ENCODE measurements at regions not wholly inside any gene's neighbourhood (a gene's known extent, or its start where the extent isn't known, plus 50 kb on each side); places are given as distances from the start of the nearest gene placed in this dataset.

DNA sequence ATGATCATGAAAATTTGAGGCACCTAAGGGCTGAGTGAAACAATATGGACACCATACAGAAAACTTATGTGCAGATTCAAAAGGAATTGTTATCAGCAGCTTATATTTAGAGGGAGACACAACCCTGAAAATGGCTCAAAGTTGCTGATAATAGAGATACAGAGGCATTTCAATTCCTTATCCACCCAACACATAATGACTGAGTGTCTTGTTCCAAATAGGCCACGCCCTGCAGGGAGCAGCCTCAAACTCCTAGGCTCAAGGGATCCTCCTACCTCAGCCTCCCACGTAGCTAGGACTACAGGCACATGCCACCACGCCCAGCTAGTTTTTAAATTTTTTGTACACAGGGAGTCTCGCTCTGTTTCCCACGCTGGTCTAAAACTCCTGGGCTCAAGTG, 79.0 kb downstream of the LBH start:
- no peak for DNase-seq (ENCODE audit: low read depth)

DNA sequence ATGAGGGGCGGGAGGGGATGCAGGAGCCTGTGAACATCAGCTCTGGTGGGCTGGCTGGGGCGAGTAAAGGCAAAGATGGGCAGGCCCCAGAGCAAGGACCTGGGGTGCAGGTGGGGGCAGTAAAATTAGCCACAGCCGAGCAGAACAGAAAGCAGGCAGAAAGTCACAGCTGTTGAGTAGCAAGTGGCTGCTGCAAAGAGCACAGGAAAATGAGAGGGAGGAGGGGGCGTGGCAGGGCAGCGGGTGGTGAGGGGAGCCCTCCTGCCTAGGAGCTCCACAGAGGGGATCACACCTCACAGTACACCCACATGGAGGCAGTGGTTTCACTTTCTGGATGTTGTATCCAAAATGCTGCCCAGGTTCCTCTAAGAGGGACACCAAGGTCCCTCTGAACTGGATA, 79.6 kb downstream of the LBH start:
- DNase-seq (ENCODE audit: low read depth), result no peak

DNA sequence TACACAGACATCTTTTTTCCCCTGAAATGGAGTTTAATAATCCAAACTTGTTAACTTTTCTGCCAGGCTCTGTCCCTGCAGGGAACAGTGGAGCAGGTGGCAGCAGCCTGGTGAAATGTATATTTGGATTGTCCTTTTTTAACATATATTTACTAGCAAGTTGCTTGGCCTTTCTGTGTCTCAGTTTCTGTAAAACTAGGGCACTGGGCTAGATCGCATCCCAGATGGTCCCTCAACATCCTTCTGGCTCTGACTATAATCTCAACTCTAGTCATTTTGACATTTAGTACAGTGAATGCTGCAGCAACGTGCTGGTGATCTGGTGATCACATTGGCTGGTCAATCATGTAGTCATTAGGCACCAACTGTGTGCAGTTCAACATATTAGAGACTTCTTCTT, 80.4 kb downstream of the LBH start:
- DNase-seq (ENCODE audit: low read depth), result no peak

DNA sequence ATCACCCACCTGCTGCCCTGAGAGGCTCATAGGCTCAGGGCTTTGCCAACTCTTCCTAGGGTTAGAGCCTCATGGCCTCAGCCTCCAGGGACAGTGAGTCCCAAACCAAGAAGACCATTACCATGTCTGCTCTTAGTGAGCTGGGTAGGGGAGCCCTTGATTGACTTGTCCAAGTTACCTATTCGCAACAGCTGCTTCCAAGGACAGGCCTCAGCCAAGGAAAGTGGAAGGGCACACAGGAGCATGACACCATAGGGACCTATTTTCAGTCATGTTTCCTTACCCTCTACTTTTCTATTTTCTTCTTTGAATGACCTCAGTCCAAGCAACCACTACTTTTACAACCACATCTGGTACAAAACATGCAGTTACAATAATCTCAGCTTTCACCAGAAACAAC, 81.6 kb downstream of the LBH start:
- no peak for DNase-seq (ENCODE audit: low read depth)

DNA sequence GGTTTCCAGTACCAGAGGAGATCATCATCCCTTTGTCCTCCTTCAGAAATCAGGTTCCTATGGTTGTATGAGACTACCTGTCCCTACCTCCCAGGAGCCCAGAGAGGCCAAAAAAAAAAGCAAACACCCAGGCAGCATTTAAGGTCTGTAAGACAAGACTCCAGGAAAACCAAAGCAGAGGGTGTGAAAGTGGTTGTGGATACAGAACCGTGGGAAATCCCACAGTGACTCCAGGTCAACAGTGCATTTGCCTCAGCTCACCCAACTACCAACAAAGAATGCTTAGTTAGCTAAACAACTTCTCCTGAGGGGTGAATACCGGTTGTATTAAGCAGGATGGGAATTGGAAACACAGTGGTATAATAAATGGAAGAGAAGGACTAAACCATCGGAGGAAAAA, 83.6 kb downstream of the LBH start:
- no peak for DNase-seq (ENCODE audit: low read depth)

DNA sequence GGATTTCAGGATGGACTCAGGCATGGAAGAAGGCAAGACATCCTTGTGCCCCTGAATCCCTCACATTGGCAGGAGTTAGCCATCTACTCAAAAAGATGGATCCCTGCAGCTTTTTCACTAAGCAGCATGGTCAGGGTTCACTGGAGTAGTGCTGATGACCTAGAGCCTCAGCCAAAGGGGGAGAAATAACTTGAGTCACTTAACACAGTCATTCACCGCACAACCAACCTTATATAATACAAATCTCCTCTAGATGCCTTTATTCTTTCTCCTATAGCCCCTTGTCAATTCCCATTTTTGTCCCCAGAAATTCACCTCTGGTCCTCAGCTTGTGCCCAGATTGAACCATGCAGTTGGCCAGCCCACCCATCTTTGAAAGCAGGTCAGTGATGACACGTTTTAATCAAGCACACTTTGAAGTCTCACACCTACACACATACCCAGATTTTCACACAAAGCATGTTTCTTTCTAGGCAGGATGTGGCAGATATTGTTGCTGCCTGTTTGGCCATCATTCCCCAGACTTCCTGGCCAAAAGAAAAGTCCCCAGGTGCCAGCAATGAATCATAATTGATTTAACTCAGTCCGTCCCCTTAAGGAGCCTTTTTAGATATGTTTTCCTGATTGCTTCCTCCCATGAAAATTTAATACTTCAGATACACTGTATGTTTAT, 84.2 kb downstream of the LBH start:
- no peak for DNase-seq (ENCODE audit: low read depth)

DNA sequence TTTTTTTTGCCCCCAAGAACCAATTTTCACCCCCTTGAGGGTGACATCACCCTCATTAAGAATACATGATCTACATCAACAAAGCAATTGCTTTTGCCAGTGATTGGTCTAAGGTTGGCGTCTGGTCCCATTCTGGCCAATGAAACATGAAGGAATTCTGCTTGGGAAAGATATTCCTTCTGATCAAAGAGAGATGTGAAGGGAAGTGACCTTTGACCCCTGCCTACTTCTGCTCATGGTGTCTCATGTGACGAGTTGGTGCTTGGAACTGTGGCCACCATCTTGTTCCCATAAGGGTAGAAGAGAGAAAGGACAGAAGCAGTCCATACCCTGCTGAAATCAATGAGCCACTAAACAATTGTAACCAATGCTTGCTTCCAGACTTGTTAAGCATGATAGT, 85.1 kb downstream of the LBH start:
- no peak for DNase-seq (ENCODE audit: low read depth)

DNA sequence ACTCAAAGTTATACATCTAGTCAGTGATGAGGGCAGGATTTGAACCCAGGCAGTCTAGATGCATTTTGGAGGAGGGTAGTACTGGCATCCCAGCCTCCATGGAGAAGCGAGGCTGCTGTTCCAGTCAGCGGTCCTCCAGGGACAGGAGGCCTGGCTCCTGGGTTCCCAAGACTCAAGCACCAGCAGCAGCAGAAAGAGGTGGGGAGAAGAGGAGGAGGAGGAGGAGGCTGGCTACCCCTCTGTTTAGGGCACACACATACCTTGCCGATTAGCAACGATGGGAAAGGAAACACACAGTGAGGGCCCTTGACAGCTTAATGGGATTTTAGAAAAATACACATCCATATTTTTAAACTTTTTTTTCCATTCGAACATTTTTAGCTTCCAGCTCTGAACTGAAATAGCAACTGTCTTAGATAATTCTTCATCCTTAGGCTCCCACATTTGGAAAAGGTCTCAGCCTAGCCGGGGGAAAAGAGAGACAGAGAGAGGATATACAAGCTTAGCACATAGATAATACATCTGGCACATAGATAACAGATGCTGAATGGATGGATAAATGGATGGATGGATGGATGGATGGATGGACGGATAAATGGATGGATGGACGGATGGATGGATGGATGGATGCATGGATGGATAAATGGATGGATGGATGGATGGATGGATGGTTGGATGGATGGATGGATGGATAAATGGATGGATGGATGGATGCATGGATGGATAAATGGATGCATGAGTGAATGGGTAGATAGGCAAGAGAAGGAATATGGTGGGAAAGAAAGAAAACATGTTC, 87.9 kb downstream of the LBH start:
- no peak for DNase-seq (ENCODE audit: low read depth)

DNA sequence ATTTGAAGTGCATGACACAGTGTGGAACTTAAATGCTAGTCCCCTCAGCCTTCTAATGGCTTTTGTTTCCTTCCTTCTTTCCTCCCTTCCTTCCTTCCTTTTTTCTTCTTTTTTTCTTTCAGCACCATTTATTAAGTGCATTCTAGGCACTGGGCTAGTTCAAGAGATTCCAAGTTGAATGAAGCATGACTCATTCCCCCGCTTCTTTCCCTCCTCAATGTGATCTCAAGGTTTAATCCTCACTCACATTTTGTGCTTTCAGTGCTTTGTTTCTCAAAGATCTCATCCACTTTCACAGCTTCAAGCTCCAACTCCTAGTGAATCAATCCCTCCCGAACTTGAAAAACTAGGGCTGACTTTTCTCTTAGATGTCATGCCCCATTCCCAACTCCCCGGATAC, 90.1 kb downstream of the LBH start:
- DNase-seq (ENCODE audit: low read depth), result no peak

DNA sequence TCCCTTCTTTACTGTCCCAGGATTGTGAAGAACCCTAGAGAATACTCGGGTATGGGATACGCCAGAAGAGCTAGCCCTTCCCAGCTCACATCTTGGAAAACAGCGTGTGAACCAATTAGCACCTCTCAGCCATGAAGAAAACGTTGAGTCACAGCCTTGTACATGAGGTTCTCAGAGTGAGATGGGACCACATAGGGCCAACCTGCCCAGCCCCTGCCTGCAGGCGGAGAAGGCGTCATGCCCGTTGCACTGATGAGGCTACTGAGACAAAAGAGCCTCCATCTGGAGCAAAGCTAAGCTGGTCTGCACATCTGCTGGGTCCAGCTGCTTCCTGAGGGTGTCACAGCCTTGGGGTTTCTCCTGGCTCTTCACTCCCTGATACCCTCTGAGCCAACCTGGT, 92.2 kb downstream of the LBH start:
- no peak for DNase-seq (ENCODE audit: low read depth)

DNA sequence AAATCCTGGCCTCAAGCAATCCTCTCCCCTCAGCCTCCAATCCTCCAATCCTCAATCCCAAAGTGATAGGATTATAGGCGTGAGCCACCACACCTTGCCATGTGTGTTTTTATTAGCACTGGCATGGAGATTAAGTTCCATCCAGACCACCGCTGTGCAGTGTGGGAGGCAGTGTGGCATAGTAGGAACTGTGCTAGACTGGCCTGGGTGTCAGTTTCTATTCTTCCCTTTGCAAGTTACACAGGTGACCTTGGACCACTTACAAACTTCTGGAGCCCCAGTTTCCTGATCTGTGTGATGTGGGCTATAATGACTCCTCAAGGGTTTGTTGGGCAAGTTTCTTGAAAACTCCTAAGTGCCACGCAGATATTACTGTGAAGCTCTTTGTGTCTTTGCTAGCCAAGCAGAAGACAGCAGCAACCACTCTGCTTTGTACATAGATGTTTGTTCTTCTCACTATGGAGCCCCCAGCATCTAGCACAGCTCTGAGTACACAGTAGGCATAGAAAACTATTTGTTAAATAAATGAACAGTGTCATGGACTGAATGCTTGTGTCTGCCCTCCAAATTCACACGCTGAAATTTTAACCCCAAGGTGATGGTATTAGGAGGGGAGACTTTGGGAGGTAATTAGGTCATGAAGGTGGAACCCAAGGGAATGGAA, 93.0 kb downstream of the LBH start:
- DNase-seq (ENCODE audit: low read depth), result no peak

DNA sequence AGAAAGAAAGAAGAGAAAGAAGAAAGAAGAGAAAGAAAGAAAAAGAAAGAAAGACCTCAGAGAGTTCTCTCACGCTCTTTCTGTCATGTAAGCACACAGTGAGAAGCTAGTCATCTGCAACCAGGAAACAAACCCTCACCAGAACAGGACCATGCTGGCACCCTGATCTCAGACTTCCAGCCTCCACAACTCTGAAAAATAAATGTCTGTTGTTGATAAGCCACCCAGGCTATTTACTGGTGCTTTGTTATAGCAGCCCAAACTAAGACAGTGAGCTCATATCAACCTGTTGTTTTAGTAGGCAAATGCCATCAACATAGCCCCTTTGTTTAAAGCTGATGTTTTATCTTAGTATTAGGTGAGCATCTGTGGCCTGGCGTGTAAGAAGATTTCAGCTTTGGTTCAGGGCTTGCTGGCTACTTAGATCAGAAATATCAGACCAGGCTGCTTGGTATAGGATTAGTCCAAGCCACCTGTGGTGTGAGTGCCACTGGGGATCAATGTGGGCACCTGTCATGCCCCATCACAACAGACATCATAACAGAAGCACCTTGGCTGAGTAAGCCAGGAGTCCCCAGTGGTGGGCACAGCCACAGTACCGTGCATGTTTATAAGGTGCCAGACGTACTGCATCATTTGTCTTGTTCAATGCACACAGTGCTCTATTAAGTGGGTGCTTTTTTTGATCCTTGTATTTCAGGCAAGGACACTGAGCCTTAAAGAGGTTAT, 94.4 kb downstream of the LBH start:
- no peak for DNase-seq (ENCODE audit: low read depth)

DNA sequence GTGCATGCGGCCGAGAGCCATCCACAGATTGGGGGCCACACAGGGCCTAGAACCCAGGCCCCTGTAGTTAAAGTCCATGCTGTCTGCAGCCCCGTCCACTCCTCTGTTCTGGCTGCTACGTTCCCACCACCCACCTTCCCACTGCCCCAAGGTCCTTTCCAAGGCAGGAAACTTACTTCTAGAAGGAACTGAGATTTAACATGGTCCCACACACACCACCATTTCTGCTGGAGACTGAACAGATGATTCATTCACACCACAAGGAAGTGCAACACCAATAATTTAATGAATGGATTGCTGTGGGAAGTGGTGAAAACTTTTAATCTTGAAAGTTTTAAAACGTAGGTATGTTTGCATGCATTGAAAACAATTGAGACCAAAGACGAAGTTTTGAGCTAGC, 95.2 kb downstream of the LBH start:
- no peak for DNase-seq (ENCODE audit: low read depth)

DNA sequence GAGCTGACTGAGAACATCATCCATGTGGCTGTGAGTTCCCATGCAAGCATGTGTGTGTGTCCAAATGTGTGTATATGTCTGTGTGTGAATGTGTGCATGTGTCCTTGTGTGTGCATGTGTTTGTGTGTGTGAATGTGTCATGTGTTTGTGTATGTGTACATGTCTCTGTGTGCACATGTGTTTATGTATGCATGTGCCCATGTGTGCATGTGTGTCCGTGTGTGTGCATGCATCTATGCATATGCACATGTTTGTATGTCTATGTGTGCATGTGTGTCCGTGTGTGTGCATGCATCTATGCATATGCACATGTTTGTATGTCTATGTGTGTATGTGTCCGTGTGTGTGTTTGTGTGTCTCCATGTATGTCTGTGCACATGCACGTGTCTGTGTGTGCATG, 99.7 kb downstream of the LBH start:
- DNase-seq (ENCODE audit: low read depth), result no peak

DNA sequence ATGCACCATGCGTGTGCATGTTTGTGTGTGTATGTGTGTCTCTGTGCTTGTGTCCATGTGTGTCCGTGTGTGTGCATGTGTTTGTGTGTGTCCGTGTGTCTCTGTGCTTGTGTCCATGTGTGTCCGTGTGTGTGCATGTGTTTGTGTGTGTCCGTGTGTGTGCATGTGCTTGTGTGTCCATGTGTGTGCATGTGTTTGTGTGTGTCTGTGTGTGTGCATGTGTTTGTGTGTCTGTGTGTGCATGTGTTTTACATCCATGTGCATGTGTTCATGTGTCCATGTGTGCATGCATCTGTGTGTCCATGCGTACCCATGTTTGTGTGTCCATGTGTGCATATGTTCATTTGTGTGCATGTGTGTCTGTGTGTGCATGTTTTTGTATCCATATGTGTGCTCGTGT, 100.5 kb downstream of the LBH start:
- no peak for DNase-seq (ENCODE audit: low read depth)

DNA sequence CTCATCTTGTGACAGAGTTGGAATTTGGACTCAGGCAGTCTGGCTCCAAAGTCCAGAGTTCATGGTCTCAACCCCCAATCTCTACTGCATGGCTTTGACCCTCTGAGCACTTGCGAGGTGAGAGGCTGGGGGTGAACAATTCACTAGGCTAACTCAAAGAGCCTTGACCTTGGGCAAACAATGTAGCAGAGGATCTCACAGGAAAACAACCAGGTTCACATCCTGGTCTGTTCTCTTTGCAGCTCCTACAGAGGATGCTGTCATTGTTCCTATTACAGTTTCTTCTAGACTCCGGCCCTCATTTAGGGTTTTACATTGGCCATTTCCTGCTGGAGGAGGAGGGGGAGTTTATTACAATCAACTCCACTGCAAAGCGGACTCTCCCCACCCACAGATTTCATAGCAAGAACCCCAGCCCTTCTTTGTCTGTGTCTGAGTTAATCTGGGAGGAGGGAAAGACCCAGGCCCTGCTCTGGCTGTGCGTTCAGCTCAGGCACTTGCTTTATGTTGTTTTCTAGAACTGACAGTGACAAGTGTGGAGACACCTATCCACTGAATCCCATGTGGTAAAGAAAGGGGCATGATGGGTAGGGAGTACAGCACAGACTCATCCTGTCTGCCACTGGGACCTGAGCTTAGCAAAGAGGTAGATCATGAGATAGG, 101.6 kb downstream of the LBH start:
- no peak for DNase-seq (ENCODE audit: low read depth)

DNA sequence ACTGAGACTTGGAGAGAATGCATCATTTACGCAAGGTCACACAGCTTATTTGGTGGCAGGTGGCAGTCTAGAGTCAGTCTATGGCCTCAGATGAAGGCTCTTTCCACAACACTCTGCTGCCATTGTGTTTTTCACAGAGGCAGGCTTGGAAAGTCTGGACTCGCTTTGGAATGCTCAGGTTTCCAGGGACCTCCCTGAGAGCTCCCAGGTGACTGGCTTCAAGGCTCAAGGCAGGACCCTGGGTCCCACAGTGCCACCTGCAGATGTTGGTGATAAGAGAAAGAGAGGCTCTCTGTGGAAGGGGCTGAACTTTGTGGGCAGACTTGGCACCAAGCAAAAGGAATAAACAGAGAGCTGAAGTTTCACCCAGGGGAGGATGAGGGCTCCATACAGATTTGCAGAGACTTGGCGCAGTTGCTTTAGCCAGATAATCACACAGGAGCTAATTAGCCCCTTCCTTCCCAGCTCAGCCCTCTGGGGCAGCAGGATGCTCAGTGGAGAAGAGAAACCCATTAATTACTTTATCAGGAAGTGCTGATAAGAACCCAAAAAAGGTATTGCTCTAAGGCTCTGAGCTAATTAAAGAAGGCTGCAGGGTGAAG, 103.5 kb downstream of the LBH start:
- DNase-seq (ENCODE audit: low read depth), result no peak

DNA sequence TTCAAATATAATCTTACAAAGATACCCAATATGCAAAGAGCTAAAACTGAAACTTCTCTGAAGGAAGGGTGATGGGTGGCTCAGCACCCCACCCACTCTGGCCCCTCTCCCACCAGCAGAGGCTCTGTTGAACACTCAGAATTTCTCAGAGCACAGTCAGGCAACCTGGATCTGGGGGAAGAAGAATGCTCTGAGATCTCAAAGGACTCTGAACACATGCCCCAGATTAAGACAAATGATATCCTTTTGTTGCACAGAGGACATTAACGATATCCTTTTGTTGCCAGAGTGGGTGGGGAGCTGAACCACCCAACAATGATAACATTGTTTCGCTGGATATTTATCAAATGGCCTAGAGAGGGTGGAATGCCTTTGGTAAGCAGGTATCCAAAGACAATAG, 104.8 kb downstream of the LBH start:
- no peak for DNase-seq (ENCODE audit: low read depth)

DNA sequence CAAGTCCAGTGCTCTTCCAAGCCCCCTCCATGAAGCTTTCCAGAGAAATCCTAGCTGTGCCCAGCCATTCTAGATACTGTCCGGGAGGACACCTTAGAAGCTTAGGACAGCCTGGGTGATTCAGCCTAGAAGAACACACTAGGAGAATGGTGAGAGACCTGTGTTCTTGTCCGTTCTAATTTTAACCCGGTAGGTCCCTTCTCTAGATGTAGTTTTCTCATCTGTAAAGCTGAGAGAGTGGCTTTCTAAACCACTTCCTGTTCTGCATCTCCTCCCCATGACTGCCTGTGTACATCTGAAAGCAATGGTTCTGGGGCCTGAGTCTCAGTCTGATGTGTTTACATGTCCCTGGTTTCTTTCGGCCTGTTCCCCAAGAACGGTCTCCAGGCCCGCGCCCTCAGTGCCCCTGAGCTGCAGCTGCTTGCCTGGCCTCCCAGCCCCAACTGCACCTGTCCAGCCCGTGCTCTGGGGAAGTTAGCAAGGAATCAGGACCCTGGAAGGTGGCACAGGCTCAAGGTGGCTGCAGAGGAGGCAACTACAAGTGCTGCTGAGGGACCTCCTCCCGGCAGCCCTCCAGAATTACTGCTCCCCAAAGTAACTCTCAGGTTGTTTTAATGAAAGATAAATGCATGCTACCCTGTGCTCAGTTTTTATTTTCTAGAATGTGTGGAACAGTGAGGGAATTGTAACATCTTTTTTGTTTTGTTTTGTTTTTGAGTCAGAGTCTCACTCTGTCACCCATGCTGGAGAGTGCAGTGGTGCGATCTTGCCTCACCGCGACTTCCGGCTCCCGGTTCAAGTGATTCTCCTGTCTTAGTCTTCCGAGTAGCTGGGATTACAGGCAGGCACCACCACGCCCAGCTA, 105.9 kb downstream of the LBH start:
- no peak for DNase-seq (ENCODE audit: low read depth)

DNA sequence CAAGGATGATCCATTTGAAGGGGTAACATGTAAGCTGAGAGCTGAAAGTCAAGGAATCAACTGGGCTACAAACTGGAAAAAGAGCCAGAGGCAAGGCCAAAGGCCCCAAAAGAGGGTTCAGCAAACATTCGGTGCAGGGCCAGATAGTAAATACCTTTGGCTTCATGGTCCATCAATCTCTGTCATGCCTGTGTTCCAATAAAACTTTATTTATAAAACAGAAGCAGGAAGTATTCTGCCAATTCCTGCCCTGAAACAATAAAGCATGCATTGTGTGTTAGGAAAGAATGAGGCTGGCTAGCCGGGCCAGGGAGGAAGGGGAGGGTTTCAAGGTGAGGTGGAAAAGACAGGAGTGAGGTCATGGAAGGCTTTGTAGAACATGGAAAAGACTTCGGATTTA, 107.1 kb downstream of the LBH start:
- DNase-seq (ENCODE audit: low read depth), result no peak

DNA sequence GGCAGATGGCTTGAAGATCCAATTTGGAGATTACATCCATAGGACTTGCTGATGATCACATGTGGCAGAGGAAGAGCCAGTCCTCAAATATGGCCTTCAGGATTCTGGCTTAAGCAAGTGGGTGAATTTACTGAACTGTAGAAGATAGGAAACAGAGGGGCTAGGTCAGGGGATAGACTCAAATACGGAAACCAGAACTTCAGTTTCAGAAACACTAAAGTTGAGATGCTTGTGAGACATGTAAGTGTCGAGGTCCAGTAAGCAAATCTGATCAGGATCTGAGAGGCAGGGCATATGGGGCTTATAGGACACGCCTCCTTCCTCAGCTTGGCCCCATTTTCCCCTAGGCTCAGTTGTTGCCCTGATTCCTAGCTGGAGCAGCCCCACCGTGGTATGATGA, 107.7 kb downstream of the LBH start:
- DNase-seq (ENCODE audit: low read depth), result no peak
